Activated CD8-positive, alpha-beta memory T cell treated with anti-CD3 and anti-CD28 coated beads, Interleukin-2, amount 50 U/mL, for 48 hours (primary cell): ENCODE measurements at regions not wholly inside any gene's neighbourhood (a gene's known extent, or its start where the extent isn't known, plus 50 kb on each side); places are given as distances from the start of the nearest gene placed in this dataset.
"Not testable (repeated sequence)": the region's sequence is repeated elsewhere in the genome, so short reads cannot be mapped to it uniquely, and the experiment has no call there.

Experiments
- DNase-seq: peaks from one replicate; pipeline ENCODE4 v3.0.0-alpha.2; 2020

DNA sequence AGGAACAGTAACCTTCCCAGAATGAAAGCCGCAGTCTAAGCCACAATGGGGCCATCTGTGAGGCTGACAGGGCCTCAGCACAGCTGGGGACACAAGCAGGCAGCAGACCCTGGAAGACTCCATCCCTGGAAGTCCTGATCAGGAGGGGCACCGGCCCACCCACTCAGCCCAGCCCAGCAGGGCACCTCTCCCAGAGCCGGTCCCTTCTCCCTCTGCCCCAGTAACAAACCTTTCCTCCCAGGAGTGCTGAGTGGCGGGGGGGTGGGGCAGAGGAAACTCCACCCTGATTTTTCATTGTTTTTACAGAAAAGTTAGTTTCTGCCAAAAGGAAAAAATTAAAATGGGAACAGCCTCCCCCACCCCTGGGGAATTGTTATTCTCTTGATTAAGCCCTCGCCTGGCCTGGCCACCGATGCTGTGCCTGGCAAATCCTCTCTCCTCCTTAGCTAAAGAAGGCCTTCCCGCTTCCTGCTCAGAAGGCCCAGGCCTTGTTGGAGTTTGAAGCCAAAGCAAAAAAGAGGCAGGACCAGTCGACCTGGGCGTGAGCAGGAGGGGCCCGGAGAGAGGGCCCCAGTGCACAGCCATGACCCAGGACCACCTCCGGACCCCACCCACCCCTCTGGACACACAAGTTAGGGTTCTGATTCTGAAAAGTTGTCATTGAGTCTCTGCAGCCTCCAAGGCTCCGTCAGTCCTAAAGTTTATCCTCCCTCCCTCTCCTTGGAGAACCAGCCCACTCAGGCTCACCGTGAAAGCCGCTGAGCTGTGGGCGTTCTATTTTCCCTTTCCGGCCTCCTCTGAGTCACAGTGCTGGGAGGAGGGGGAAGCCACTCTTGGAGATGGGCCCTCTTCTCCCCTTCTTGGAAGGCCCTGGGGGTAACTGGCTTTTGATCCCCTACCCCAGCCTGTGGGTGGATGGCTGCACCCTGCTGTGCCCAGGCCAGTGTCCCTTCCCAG is 128.4 kb upstream of the TNRC6C start:
- DNase-seq: no peak

DNA sequence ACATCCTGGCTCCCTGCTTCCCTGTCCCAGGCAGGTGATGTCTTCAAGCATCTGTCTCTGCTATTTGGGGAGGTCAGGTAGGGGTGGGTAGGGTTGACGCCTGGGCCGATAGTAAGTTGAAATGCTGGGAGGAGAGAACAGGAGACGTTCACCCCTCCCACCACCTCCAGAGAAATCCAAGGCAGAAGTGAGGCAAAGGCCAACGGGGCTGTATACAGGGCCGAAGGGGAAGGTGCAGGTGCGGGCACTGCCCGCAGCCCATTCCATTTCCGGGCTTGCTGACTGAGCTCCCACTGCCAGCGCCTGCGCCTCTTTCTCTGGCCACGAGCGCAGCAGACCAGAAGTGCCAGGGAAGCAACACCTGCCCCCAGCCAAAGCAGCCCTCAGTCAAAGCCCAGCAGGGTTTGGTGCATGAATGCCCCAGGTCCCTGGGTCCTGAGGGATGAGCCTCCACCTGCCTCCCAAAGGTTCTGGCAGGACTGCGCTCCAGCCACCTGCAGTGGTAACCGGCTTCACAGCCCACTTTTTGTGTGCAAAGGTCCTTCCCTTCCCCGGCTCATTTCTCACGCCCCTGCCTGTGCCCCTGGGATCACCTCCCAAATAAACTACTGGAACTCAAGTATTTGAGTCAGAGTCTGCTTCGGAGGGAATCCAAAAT is 127.6 kb upstream of the TNRC6C start:
- DNase-seq: no peak

- no peak for DNase-seq
These were observed 126.9 kb upstream of the TNRC6C start for GRCh38 chr17:77831474-77832179.

DNA sequence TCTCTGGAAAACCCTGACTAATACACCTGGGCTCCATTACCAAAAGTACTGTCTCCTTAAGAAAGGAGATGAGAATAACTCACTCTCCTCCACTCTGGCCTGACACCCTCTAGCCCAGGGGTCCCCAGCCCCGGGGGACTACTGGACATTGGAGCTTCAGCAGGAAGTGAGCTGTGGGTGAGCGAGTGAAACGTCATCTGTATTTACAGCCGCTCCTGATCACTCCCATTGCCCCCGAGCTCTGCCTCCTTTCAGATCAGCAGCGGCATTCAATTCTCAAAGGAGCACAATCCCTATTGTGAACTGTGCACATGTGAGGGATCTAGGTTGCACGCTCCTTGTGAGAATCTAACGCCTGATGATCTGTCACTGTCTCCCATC is 126.3 kb upstream of the TNRC6C start:
- DNase-seq: no peak

GRCh38 chr17:77833769-77834168 is 124.7 kb upstream of the TNRC6C start:
- DNase-seq: no peak

GRCh38 chr17:77834170-77835115 is 124.1 kb upstream of the TNRC6C start:
- DNase-seq: peak; percentile 85

DNA sequence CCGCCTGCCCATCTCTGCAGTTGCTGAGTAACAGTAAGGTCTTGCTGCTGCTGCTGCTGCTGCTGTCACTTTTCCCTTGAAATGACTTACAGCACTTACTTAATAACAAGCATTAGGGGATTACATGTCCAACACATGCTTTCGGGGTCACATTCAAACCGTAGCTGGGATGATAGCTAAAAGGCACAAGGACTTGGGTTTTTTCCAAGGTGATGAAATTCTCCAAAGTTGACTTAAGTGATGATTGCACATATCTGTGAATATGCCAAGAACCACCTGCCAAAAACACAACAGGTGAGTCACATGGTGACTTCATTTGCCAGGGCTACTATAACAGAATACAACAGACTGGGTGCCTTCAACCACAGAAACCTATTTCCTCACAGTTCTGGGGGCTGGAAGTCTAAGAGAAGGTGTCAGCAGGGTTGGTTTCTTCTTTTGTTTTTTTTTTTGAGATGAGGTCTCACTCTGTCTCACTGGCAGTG is 121.9 kb upstream of the TNRC6C start:
- no peak for DNase-seq

- DNase-seq: not testable (repeated sequence)
These were observed 121.4 kb upstream of the TNRC6C start for GRCh38 chr17:77837072-77837471.

- DNase-seq: no peak
These were observed 120.6 kb upstream of the TNRC6C start for GRCh38 chr17:77837917-77838316.

- DNase-seq: no peak
These were observed 119.5 kb upstream of the TNRC6C start for GRCh38 chr17:77838748-77839697.

- no peak for DNase-seq
These were observed 118.6 kb upstream of the TNRC6C start for GRCh38 chr17:77839698-77840512.

- DNase-seq: no peak
These were observed 117.9 kb upstream of the TNRC6C start for GRCh38 chr17:77840513-77841165.

GRCh38 chr17:77841742-77842527 is 116.6 kb upstream of the TNRC6C start:
- no peak for DNase-seq

DNA sequence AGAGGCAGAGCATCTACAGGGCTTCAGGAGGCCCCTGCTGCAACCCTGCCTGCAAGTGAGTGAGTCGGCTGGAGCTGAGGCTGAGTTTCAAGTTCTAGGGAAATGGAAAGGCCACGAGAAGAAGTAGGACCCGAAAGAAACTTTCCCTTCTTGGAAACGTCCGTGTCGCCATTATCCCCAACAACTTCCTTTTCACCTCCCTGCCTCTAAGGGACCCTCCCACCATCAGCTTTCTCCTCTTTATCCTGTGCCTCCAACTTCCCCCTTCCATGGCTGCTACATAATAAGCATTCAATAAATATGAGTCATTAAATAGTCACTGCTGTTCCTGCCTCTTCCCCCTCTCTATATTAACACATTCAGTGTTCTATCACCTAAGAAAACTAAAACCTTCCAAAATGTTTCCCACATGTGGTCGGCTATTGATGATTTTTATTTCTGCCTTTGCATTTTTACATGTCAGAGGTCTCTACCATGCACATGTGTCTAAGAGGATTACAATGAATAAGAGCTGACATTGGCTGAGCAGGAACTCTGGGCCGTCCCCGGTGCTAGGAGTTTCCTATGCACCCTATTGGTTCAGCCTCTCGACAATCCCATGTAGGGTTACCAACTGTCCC is 115.9 kb upstream of the TNRC6C start:
- no peak for DNase-seq

DNA sequence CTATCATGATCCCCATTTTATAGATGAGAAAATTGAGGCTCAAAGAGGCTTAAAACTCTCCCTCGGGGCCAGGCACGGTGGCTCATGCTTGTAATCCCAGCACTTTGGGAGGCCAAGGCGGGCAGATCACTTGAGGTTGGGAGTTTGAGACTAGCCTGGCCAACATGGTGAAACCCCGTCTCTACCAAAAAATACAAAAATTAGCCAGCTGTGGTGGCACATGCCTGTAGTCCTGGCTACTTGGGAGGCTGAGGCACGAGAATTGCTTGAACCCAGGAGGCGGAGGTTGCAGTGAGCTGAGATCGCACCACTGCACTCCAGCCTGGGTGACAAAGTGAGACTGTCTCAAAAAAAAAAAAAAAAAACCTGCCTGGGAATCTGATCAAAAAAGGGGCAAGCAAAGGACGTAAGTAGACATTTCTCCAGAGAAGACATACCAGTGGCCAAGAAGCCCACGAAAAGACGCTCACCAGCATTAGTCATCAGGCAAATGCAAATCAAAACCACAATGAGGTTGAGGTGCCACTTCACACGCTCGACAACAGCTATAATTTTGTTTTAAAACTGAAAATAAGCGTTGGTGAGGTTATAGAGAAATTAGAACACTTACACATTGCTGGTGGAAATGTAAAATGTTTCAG is 115.1 kb upstream of the TNRC6C start:
- peak; percentile 71 for DNase-seq

- DNase-seq: no peak
These were observed 114.6 kb upstream of the TNRC6C start for GRCh38 chr17:77843896-77844295.

GRCh38 chr17:77844681-77845080 is 113.8 kb upstream of the TNRC6C start:
- DNase-seq: no peak
